Activated naive CD8-positive, alpha-beta T cell treated with anti-CD3 and anti-CD28 coated beads, Interleukin-2, amount 50 U/mL, for 24 hours (primary cell): ENCODE measurements at regions not wholly inside any gene's neighbourhood (a gene's known extent, or its start where the extent isn't known, plus 50 kb on each side); places are given as distances from the start of the nearest gene placed in this dataset.

Experiments used
- ATAC-seq: fragments of 150-1000 bp; cut with Tn5 transposase; one replicate; pipeline ENCODE4 v1.10.0; 2021
- DNase-seq: peaks from one replicate; pipeline ENCODE4 v3.0.0; 2021
- H3K27ac Mint-ChIP-seq: one replicate; pipeline ENCODE4 v1.8.0; 2021; ENCODE audit warnings: mild to moderate bottlenecking, mixed read lengths
- H3K27me3 Mint-ChIP-seq: one replicate; pipeline ENCODE4 v1.8.0; 2021; ENCODE audit warnings: mixed read lengths
- H3K36me3 Mint-ChIP-seq: one replicate; pipeline ENCODE4 v1.8.0; 2021; ENCODE audit warnings: low read depth, mixed read lengths
- H3K4me1 Mint-ChIP-seq: one replicate; pipeline ENCODE4 v1.8.0; 2021; ENCODE audit warnings: mixed read lengths
- H3K4me3 Mint-ChIP-seq: one replicate; pipeline ENCODE4 v1.8.0; 2021; ENCODE audit warnings: mild to moderate bottlenecking, moderate library complexity, mixed read lengths
- H3K9me3 Mint-ChIP-seq: one replicate; pipeline ENCODE4 v1.8.0; 2021; ENCODE audit warnings: mixed read lengths

DNA sequence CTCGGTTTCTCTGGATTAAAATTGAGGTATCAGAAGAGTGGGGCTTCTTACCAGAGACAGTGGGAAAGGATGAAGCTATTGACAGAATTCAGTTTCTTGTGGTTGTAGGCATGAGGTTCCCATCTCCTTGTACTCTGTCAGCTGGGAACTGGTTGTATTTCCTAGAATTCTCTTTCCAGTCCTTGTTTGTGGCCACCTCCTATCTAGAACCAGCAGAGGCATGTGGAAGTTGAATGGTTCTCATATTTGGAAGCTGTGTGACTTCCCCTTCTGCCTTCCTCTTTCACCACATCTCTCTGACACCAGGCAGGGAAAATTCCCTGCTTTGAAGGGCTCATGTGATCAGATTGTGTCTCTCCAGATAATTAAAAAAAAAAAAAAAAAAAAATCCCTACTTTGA, 457.7 kb upstream of the ADAMTS5 start:
- Mint-ChIP-seq H3K36me3 (no peaks in the 10 kb centered on the region), H3K4me3 (no peak overlapping the region), H3K4me1 (no peaks in the 10 kb centered on the region), H3K9me3 (no peaks in the 10 kb centered on the region), H3K27me3 (no peaks in the 10 kb centered on the region), H3K27ac (no peak overlapping the region)
- ATAC-seq (no peak), DNase-seq (no peak)

DNA sequence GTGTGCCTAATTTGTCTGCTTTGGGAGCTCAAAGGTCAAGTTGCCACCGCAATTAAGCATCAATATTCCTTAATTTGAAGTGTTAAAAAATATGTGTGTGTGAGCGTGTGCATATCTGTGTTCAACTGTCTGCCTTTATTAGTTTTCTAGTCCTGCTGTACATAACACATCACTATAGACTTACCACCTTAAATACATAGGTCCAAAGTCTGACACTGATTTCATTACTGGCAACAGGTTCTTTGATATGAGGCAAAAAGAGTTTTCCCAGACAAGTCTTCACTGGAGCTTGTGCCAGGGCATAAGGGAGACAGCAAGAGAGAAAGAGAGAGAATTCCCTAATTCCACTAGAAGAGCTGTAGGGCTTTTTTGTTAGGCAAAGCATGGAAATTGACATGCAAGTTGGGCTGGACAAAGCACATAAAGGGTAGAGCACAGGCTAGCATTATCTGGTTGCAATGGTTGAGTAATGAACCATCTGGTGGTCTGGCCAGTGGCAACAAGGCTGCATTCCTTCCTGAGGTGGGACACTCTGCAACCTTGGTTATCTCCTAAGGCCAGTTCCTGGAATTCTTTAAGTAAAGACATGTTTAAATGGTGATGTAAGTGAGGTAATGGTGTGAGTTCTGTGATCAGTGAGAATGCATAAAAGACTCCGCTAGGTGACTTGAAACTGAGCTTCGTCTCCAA, 457.2 kb upstream of the ADAMTS5 start:
- no peak overlapping the region for H3K27ac Mint-ChIP-seq
- H3K4me1 Mint-ChIP-seq, result no peaks in the 10 kb centered on the region
- H3K4me3 Mint-ChIP-seq, result no peak overlapping the region
- DNase-seq (no peak), ATAC-seq (no peak)
- H3K9me3 Mint-ChIP-seq, result no peaks in the 10 kb centered on the region
- no peaks in the 10 kb centered on the region for H3K36me3 Mint-ChIP-seq
- H3K27me3 Mint-ChIP-seq, result no peaks in the 10 kb centered on the region

DNA sequence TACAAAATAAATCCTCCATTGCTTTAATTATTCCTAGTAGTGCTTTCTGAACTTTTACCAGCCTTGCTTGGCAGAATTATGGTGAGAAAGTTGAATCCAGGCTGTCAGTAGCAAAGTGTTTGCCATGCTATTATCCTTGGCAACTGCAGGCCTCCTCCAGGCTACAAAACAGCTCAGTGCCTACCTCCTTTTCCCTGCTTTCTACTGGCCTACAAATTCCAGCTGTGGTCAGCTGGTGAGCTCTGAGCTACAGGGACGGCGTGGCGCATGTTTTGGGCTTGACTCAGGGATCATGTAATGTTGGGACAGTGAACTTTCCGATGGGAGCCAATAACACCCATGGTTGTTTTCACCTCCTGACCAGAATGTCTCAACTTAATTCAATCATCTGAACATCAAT, 456.1 kb upstream of the ADAMTS5 start:
- DNase-seq, result no peak
- Mint-ChIP-seq H3K4me3 (no peak overlapping the region), H3K9me3 (no peaks in the 10 kb centered on the region), H3K36me3 (no peaks in the 10 kb centered on the region), H3K27ac (no peak overlapping the region), H3K4me1 (no peaks in the 10 kb centered on the region), H3K27me3 (no peaks in the 10 kb centered on the region)
- no peak for ATAC-seq

DNA sequence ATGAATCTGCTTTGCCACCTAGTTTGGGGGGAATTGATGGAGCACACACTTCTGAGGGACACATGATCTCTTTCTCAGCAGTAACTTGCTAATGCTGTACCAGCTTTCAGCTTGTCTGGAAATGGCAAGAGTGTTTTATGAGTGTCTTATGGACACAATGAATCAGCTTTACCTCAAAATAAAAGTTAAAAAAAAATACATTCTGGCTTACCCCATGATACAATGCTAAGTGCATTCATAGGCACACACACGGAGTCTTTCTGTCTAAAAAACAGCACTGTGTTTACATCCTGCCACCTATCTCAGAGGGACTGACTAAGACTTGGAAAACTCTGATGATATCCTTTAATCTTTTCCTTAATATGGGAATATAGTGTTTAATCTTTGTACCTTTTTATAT, 455.5 kb upstream of the ADAMTS5 start:
- no peaks in the 10 kb centered on the region for H3K9me3 Mint-ChIP-seq
- no peaks in the 10 kb centered on the region for H3K27me3 Mint-ChIP-seq
- no peak for ATAC-seq
- no peak overlapping the region for H3K4me3 Mint-ChIP-seq
- no peaks in the 10 kb centered on the region for H3K4me1 Mint-ChIP-seq
- H3K36me3 Mint-ChIP-seq, result no peaks in the 10 kb centered on the region
- no peak for DNase-seq
- no peak overlapping the region for H3K27ac Mint-ChIP-seq

DNA sequence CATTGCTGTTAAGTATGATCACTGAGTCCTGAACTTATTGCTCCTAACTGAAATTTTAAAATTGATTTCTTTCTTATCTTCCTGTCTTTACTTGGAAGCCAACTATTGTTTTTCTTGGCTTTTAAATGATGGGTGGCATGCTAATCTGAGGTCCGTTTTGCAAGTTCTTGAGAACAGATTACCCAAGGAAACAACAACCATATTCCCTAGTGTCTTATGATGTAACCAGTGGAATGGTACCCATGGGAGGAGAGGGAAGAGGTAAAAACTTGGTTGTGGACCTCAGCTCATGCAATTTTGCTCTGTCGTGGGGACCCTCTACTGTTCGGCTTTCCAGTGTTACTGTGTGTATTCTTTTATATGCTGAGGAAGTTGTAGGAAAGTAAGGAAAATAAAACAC, 454.8 kb upstream of the ADAMTS5 start:
- no peak overlapping the region for H3K27ac Mint-ChIP-seq
- DNase-seq (no peak), ATAC-seq (no peak)
- H3K4me3 Mint-ChIP-seq, result no peak overlapping the region
- no peaks in the 10 kb centered on the region for H3K9me3 Mint-ChIP-seq
- no peaks in the 10 kb centered on the region for H3K27me3 Mint-ChIP-seq
- H3K4me1 Mint-ChIP-seq, result no peaks in the 10 kb centered on the region
- no peaks in the 10 kb centered on the region for H3K36me3 Mint-ChIP-seq

DNA sequence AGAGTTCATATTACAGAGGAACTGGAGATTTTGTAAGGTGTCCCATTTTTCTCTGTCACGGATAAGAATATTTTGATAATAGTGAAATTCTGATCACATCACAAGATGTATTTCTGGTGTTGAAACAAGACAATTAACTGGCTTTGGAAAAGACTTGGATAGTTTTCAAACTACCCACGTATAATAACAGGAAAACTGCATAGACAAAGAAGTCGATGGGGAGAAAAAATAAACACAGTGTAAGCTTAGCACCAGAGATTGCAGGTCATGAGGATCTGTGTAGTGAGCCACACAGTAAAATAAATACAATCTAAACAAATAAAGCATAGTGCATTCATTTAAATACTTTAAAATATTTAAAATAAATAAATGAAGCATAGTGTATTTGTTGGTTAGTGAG, 452.3 kb upstream of the ADAMTS5 start:
- no peaks in the 10 kb centered on the region for H3K27me3 Mint-ChIP-seq
- H3K4me1 Mint-ChIP-seq, result no peaks in the 10 kb centered on the region
- no peak overlapping the region for H3K4me3 Mint-ChIP-seq
- H3K27ac Mint-ChIP-seq, result no peak overlapping the region
- H3K9me3 Mint-ChIP-seq, result peaks cover 4% of the 10 kb centered on the region
- DNase-seq (no peak), ATAC-seq (no peak)
- H3K36me3 Mint-ChIP-seq, result no peaks in the 10 kb centered on the region

DNA sequence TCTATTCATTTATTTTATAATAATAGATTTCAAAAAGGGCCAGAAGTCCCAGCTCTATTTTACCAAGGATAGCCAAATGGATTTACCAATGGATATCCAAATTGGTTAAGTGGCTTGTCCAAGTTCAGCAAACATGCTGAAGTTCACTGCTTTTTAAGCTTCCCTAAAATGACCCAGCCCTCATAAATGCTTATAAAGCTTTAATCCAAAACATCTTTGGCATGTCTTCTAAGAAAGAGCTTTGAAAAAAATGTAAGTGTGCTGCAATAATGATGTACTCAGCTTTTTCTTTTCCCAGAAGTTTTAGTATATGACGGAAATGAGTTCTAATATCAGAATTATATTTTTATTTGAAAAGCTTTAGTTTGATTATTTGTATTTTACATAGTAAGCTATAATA, 451.5 kb upstream of the ADAMTS5 start:
- Mint-ChIP-seq H3K27me3 (no peaks in the 10 kb centered on the region), H3K27ac (no peak overlapping the region), H3K4me3 (no peak overlapping the region), H3K4me1 (no peaks in the 10 kb centered on the region), H3K36me3 (no peaks in the 10 kb centered on the region), H3K9me3 (peaks cover 4% of the 10 kb centered on the region)
- no peak for ATAC-seq
- DNase-seq, result no peak

DNA sequence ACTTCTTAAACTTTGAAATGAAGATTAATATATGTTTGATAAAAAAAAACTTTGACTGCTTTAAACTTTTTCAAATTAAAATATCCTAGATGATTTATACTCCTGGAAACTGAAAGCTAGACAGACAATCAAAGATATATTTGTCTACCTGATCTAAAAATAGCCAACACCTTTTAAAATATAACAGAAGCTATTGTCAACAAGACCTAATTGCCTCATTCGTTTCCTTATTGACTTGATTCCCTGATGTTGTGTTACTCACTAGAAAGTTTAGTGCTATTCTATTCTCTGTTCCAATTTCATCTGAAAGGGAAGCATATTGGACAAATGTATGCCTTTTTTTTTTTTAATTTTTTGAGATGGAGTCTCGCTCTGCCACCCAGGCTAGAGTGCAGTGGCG, 445.6 kb upstream of the ADAMTS5 start:
- Mint-ChIP-seq H3K27ac (no peak overlapping the region), H3K9me3 (peaks cover 9% of the 10 kb centered on the region), H3K36me3 (no peaks in the 10 kb centered on the region), H3K4me1 (no peaks in the 10 kb centered on the region), H3K4me3 (no peak overlapping the region), H3K27me3 (no peaks in the 10 kb centered on the region)
- no peak for ATAC-seq
- no peak for DNase-seq

DNA sequence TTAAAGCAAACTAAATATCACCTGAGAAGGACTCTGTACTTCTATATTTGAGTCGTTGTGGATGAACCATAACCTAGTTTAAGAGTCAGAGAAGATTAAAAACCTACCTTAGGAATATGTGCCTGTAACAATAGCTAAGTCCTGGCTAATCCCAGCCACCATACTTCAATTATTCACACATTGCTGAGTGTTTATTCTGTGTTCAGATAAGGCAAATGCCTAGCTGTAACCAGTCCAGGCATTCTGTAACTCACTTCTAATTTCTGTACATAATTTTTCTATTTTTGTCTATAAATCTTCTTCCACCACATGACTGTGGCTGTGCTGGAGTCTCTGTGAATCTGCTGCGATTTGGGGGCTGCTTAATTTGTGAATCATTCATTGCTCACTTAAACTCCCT, 441.9 kb upstream of the ADAMTS5 start:
- no peaks in the 10 kb centered on the region for H3K4me1 Mint-ChIP-seq
- ATAC-seq, result no peak

DNA sequence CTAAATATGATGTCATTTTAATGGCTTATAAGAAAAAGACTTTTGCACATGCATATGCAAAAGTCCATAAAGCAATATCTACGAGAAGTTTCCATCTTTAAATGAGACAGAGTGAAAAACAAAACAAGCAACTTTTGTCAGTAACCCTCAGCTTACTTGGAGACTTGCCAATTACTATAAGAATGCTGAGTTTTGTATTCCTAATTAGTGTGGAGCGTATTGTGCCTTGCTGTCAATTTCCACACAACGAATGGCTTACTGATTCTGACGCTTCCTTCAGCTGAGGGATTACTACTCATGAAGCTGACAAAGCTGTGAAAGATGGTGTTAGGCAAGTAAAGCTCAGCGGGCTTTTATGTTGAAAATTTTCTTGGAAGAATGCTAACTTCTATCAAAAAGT, 440.4 kb upstream of the ADAMTS5 start:
- no peak for ATAC-seq
- H3K4me1 Mint-ChIP-seq, result no peaks in the 10 kb centered on the region
- no peaks in the 10 kb centered on the region for H3K27me3 Mint-ChIP-seq
- no peak overlapping the region for H3K4me3 Mint-ChIP-seq
- H3K9me3 Mint-ChIP-seq, result peaks cover 4% of the 10 kb centered on the region
- no peak overlapping the region for H3K27ac Mint-ChIP-seq
- no peak for DNase-seq
- H3K36me3 Mint-ChIP-seq, result no peaks in the 10 kb centered on the region

More for the DNA sequence above, 441.9 kb upstream of the ADAMTS5 start:
- H3K9me3 Mint-ChIP-seq, result peaks cover 4% of the 10 kb centered on the region
- DNase-seq, result no peak
- no peaks in the 10 kb centered on the region for H3K36me3 Mint-ChIP-seq
- no peak overlapping the region for H3K4me3 Mint-ChIP-seq
- no peaks in the 10 kb centered on the region for H3K27me3 Mint-ChIP-seq
- H3K27ac Mint-ChIP-seq, result no peak overlapping the region

DNA sequence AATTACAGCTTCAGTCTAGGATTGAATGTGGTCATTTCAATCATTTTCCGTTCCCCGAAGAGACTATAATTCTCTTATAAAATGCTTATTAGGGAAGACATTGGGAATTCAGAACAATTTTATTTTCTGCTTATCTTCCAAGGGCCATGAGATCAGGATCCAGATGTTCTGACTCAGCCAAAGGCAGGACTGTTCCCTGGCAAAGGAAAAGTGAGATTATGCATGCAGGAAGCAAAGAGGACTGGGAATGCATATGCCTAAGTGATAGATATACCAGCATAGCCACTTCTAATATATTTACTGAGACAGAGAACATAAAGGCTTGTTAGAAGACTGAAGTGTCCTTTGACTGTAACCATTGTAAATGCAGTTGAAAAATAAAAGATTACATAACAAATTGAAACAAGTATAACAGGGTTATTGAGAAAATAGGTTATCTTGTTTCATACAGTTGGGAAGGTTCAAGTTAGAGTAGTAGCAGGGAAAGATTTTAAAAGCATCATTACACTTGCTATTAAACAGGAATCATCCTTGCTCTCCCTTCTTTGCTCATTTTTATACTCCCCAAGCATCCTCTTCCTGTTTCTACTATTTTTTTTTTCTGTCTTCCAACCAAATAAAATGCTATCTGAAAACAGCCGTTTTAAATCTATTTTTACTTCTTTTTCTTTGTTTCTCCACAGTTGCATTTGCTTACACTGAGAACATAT, 439.6 kb upstream of the ADAMTS5 start:
- no peaks in the 10 kb centered on the region for H3K36me3 Mint-ChIP-seq
- H3K4me1 Mint-ChIP-seq, result no peaks in the 10 kb centered on the region

DNA sequence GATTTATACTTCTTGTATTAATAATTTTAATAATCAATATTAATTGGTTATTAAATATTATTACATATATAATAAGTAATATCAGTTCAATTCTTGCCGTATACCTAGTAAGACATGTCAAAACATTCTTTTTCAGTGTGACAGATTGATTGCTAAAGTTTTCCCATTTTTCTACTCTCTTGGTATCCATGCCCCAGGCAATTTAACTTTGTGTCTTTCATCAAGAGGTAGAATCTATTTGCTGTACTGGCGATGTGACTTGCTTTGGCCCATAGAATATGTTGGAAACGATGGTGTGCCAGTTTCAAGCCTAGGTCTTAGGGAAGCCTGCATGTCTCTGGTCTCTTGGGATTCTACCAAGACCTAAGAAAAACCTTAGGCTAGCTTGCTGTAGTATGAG, 436.1 kb upstream of the ADAMTS5 start:
- no peak for ATAC-seq
- Mint-ChIP-seq H3K27me3 (no peaks in the 10 kb centered on the region), H3K9me3 (peaks cover 4% of the 10 kb centered on the region), H3K4me3 (no peak overlapping the region), H3K4me1 (no peaks in the 10 kb centered on the region), H3K36me3 (no peaks in the 10 kb centered on the region), H3K27ac (no peak overlapping the region)
- DNase-seq, result no peak

More for the DNA sequence above, 439.6 kb upstream of the ADAMTS5 start:
- Mint-ChIP-seq H3K27ac (no peak overlapping the region), H3K4me3 (no peak overlapping the region), H3K9me3 (peaks cover 7% of the 10 kb centered on the region), H3K27me3 (no peaks in the 10 kb centered on the region)
- ATAC-seq (no peak), DNase-seq (no peak)

DNA sequence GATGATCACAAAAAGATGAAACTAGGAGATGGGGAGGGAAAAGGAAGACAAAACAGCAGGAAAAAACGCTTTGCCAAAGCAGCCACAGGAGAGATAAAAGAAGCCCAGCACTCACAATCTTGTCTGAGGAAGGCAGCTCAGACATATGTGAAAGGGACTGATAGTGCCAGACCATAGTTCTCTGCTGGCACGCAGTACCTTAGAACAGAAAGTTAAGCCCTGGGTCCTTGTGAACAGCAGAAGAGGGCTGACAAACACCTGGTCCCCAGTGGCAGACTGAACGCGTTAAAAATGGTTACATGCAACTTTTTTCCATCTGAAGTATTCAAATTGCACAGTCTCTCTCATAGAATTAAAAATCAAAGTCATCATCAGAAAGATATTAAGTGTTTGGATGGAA, 433.2 kb upstream of the ADAMTS5 start:
- Mint-ChIP-seq H3K4me1 (no peaks in the 10 kb centered on the region), H3K36me3 (no peaks in the 10 kb centered on the region), H3K9me3 (peaks cover 10% of the 10 kb centered on the region), H3K4me3 (no peak overlapping the region), H3K27ac (no peak overlapping the region), H3K27me3 (no peaks in the 10 kb centered on the region)
- ATAC-seq, result no peak
- no peak for DNase-seq

DNA sequence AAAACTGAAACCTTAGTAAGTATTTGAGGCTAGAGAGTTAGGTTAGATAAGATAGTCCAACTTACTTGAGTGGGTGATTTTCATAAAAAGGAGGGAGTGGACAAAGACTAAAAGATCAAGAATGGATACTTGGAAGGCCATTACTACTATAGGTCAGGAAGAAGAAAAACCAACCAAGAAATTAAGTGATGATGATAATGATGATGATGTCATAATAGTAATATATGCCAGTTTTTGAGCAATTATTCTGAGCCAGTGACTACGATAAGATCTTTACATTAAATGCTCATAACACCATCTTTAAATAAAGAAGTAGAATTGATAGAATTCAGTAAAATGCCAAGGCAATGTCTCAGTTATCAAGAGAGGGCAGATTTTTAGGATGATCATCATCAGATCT, 430.7 kb upstream of the ADAMTS5 start:
- peaks cover 10% of the 10 kb centered on the region for H3K9me3 Mint-ChIP-seq
- no peaks in the 10 kb centered on the region for H3K27me3 Mint-ChIP-seq
- no peak for DNase-seq
- H3K4me3 Mint-ChIP-seq, result no peak overlapping the region
- H3K4me1 Mint-ChIP-seq, result no peaks in the 10 kb centered on the region
- ATAC-seq, result no peak
- no peak overlapping the region for H3K27ac Mint-ChIP-seq
- H3K36me3 Mint-ChIP-seq, result no peaks in the 10 kb centered on the region

DNA sequence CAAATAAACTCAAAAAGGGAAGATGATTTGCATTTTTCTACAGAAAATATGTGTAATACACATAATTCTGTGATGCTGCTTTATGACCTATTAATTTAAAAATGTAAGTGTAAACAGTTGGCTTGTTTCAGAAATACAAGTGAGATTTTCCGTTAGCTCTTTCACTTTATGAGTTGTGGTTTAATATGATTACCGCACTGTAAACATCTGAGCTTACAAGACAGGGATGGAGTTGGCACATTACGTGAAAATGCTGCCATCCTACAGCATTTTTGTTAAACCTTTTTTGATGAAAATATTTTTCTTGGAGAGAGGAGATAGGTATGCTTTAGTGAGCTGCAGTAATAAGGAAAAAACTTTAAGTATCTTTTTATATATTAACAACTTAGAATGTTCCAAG, 426.8 kb upstream of the ADAMTS5 start:
- DNase-seq, result no peak

More for the DNA sequence above, 426.8 kb upstream of the ADAMTS5 start:
- no peak overlapping the region for H3K4me3 Mint-ChIP-seq
- ATAC-seq, result no peak
- no peaks in the 10 kb centered on the region for H3K36me3 Mint-ChIP-seq
- H3K27ac Mint-ChIP-seq, result no peak overlapping the region
- H3K4me1 Mint-ChIP-seq, result no peaks in the 10 kb centered on the region
- H3K27me3 Mint-ChIP-seq, result no peaks in the 10 kb centered on the region
- H3K9me3 Mint-ChIP-seq, result peaks cover 6% of the 10 kb centered on the region
